NB4 (cell line): ENCODE measurements at regions not wholly inside any gene's neighbourhood (a gene's known extent, or its start where the extent isn't known, plus 50 kb on each side); places are given as distances from the start of the nearest gene placed in this dataset.

ENCODE experiments used
- CTCF ChIP-seq: IDR thresholded peaks from one replicate; pipeline ENCODE4 v1.5.1; 2012; ENCODE audit warnings: low read depth, low read length
- MYC ChIP-seq: IDR thresholded peaks from 2 replicates; pipeline ENCODE4 v1.6.1; 2011; ENCODE audit warnings: low read depth, low read length
- POLR2A ChIP-seq: IDR thresholded peaks from 2 replicates; pipeline ENCODE4 v1.6.1; 2011; ENCODE audit warnings: mild to moderate bottlenecking; ENCODE audit not compliant: insufficient read length; ENCODE audit errors: extremely low read depth
- TF ChIP-seq, protein P1 (sequence below): IDR thresholded peaks from 2 replicates; pipeline ENCODE4 v1.6.1; 2011; ENCODE audit warnings: low read depth, low read length

- no peak for TF ChIP-seq POLR2A
- TF ChIP-seq CTCF: no peak
- TF ChIP-seq MYC: no peak
- TF ChIP-seq, protein P1, sequence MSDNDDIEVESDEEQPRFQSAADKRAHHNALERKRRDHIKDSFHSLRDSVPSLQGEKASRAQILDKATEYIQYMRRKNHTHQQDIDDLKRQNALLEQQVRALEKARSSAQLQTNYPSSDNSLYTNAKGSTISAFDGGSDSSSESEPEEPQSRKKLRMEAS: no peak
These were observed 96.5 kb upstream of the ATP2B2 start for GRCh38 chr3:10601857-10602230.
